MCF 10A (cell line): ENCODE measurements at regions not wholly inside any gene's neighbourhood (a gene's known extent, or its start where the extent isn't known, plus 50 kb on each side); places are given as distances from the start of the nearest gene placed in this dataset.

Source experiments
- BruUV-seq: library from RNA; stranded (reverse); fragments of 400-500 nt; replicated peaks from 2 replicates; lab custom pipeline; 2021; lab: Mats Ljungman, UMichigan
- CTCF ChIA-PET: fragments of 300-600 bp; sonication (Branson Sonifier 250); formaldehyde crosslinking; extraction: SDS; loops from one replicate; lab custom pipeline; 2021; ENCODE audit warnings: antibody characterized with exemption, inconsistent platforms; lab: Yijun Ruan, JAX
- POLR2A ChIA-PET: fragments of 300-600, 350-650 bp; sonication (Branson Sonifier 250); formaldehyde crosslinking; extraction: SDS; loops from one replicate; lab custom pipeline; 2020; ENCODE audit warnings: antibody characterized with exemption, inconsistent platforms; lab: Yijun Ruan, JAX
- DNase-seq: peaks from one replicate; pipeline ENCODE4 v3.0.0-alpha.2; 2018; ENCODE audit not compliant: unreplicated experiment
- H3K27ac Mint-ChIP-seq: one replicate; pipeline ENCODE4 v1.8.0; 2022; ENCODE audit warnings: mild to moderate bottlenecking, low read depth, mixed read lengths; ENCODE audit not compliant: unreplicated experiment
- H3K27me3 Mint-ChIP-seq: one replicate; pipeline ENCODE4 v1.8.0; 2022; ENCODE audit warnings: mixed read lengths; ENCODE audit not compliant: insufficient read depth, unreplicated experiment
- H3K36me3 Mint-ChIP-seq: one replicate; pipeline ENCODE4 v1.8.0; 2022; ENCODE audit warnings: mild to moderate bottlenecking, moderate library complexity, mixed read lengths; ENCODE audit not compliant: insufficient read depth, unreplicated experiment
- H3K4me1 Mint-ChIP-seq: one replicate; pipeline ENCODE4 v1.8.0; 2022; ENCODE audit warnings: mixed read lengths; ENCODE audit not compliant: insufficient read depth, unreplicated experiment
- H3K4me3 Mint-ChIP-seq: one replicate; pipeline ENCODE4 v1.8.0; 2022; ENCODE audit warnings: mild to moderate bottlenecking, moderate library complexity, mixed read lengths; ENCODE audit not compliant: unreplicated experiment
- H3K9me3 Mint-ChIP-seq: one replicate; pipeline ENCODE4 v1.8.0; 2022; ENCODE audit warnings: mixed read lengths; ENCODE audit not compliant: unreplicated experiment
- CTCF ChIP-seq: fragments of 200-600 bp; IDR thresholded peaks from one replicate; pipeline ENCODE4 v1.8.0; 2022; ENCODE audit warnings: antibody characterized with exemption, mild to moderate bottlenecking; ENCODE audit not compliant: unreplicated experiment
- intact Hi-C: fragments of 100-400 bp; cut with micrococcal nuclease; formaldehyde crosslinking; loops from 2 replicates; pipeline ENCODE4 v1.14.1; 2022

- CTCF ChIA-PET: interaction anchor here (0.8 to 4.8 kb wide), 25 partner anchors 10 to 1401 kb away, joined by 3 to 78 read pairs (median 4); partner anchors contain the start of gene GUF1
- TF ChIP-seq CTCF: no peak
- Mint-ChIP-seq H3K4me3 (no peak overlapping the region), H3K36me3 (no peaks in the 10 kb centered on the region), H3K9me3 (no peaks in the 10 kb centered on the region), H3K27ac (no peak overlapping the region), H3K27me3 (no peaks in the 10 kb centered on the region), H3K4me1 (no peaks in the 10 kb centered on the region)
- intact Hi-C loops: loop anchor here (5.0 kb wide), 2 partner anchors 389 to 404 kb away; no protein-coding TSS in a partner anchor
- POLR2A ChIA-PET: interaction anchor here (0.6 to 1.1 kb wide), 2 partner anchors 194 to 510 kb away, joined by 3 read pairs; no protein-coding TSS in a partner anchor
- no TSS peak for BruUV-seq
- DNase-seq: no peak
These were observed 202.4 kb upstream of the GNPDA2 start for GRCh38 chr4:44928785-44929184.

GRCh38 chr4:44927399-44928380 is 201.3 kb upstream of the GNPDA2 start:
- peak; percentile 66 for DNase-seq
- no peak overlapping the region for H3K4me3 Mint-ChIP-seq
- H3K9me3 Mint-ChIP-seq: no peaks in the 10 kb centered on the region
- TF ChIP-seq CTCF: peak; percentile 60
- H3K27me3 Mint-ChIP-seq: no peaks in the 10 kb centered on the region
- BruUV-seq: no TSS peak
- H3K27ac Mint-ChIP-seq: no peak overlapping the region
- ChIA-PET POLR2A (interaction anchor here (0.9 to 1.1 kb wide), 2 partner anchors 511 to 514 kb away, joined by 3 to 4 read pairs; no protein-coding TSS in a partner anchor), CTCF (interaction anchor here (0.5 to 4.8 kb wide), 42 partner anchors 8 to 1402 kb away, joined by 3 to 78 read pairs (median 4); partner anchors contain the start of genes GNPDA2 and GUF1)
- intact Hi-C loops: loop anchor here (1.0 to 5.0 kb wide), 6 partner anchors 167 to 1343 kb away; no protein-coding TSS in a partner anchor
- no peaks in the 10 kb centered on the region for H3K36me3 Mint-ChIP-seq
- no peaks in the 10 kb centered on the region for H3K4me1 Mint-ChIP-seq

GRCh38 chr4:44916411-44916810 is 190.1 kb upstream of the GNPDA2 start:
- POLR2A ChIA-PET: interaction anchor here (0.6 to 1.5 kb wide), 2 partner anchors 133 to 159 kb away, joined by 4 to 8 read pairs; no protein-coding TSS in a partner anchor
- Mint-ChIP-seq H3K27ac (peak overlapping the region; percentile 69), H3K4me1 (peaks cover 16% of the 10 kb centered on the region), H3K36me3 (no peaks in the 10 kb centered on the region), H3K4me3 (peak overlapping the region; percentile 68), H3K27me3 (no peaks in the 10 kb centered on the region), H3K9me3 (no peaks in the 10 kb centered on the region)
- intact Hi-C loops: no loop called here
- CTCF ChIA-PET: interaction anchor here (1.0 to 1.4 kb wide), 3 partner anchors 11 to 157 kb away, joined by 3 to 6 read pairs (median 5); no protein-coding TSS in a partner anchor
- peak; percentile 63 for DNase-seq
- no peak for TF ChIP-seq CTCF
- BruUV-seq: no TSS peak

GRCh38 chr4:44914748-44915147 is 188.4 kb upstream of the GNPDA2 start:
- intact Hi-C loops: no loop called here
- TF ChIP-seq CTCF: no peak
- no peak for DNase-seq
- H3K27me3 Mint-ChIP-seq: no peaks in the 10 kb centered on the region
- no peak overlapping the region for H3K4me3 Mint-ChIP-seq
- no peaks in the 10 kb centered on the region for H3K9me3 Mint-ChIP-seq
- H3K27ac Mint-ChIP-seq: peak overlapping the region; percentile 40
- no peaks in the 10 kb centered on the region for H3K36me3 Mint-ChIP-seq
- ChIA-PET POLR2A (no interaction called here), CTCF (interaction anchor here (0.6 to 1.1 kb wide), 4 partner anchors 67 to 1401 kb away, joined by 3 to 9 read pairs (median 3); no protein-coding TSS in a partner anchor)
- BruUV-seq: no TSS peak
- H3K4me1 Mint-ChIP-seq: peaks cover 16% of the 10 kb centered on the region
